GM19238 (cell line): ENCODE measurements at regions not wholly inside any gene's neighbourhood (a gene's known extent, or its start where the extent isn't known, plus 50 kb on each side); places are given as distances from the start of the nearest gene placed in this dataset.
"Not testable (repeated sequence)": the region's sequence is repeated elsewhere in the genome, so short reads cannot be mapped to it uniquely, and the experiment has no call there.

Experiments
- DNase-seq: peaks from one replicate; pipeline ENCODE4 v3.0.0; 2011; ENCODE audit warnings: low spot score; ENCODE audit not compliant: insufficient read length

DNA sequence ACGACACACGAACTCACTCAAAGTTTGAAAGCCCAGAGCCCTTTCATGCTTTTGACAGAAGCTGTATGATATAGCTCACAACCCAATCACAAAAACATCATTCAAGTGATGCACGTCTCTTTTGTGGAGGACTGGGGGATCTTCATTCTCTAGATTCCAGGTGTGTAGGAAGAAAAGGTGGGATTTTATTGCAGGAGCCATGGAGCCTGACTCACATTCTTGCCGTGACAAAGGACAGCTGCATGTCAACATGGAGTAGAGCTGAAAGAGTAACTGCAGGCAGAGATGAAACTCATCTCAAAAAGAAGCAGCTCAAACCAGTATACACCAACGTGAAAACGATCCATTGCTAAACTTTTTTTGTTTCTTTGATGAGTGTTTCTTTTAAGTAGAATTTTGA lies 50.9 kb upstream of the PDE1A start:
- no peak for DNase-seq

DNA sequence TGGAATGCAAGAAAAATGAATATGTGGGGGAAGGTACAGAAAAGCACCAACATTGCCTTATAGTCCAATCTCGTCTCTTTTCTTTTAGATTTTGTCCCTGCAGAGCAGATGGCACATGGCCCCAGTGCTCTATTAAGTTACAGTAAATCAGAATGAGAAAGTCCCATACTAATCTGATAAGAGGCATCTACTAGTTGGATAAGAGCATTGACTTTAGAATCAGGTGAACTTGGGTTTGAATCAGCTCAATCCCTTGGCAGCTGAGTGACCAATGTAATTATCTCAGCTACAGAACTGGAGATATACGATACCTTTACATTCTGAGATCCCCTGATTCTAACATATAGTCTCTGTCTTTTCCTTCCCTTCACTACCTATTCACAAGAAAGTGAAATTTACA lies 54.8 kb upstream of the PDE1A start:
- no peak for DNase-seq

DNA sequence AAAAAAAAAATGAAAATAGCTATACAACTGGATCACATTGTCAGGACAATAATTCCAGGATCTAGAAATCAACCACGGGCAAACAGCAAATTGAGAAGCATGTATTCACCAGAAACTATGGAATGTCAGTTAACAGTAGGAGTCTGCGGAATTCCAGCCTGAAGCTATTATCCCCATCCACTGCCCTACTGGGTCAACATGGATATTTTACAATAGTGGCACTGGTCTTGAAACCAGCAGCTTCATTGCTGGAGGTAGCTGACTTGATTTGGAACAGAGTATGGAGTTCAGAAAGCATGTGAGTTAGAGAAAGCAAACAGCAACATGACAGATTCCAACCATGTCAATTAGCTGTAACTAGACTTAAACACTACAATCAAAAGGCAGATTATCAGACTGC lies 55.7 kb upstream of the PDE1A start:
- DNase-seq: no peak

DNA sequence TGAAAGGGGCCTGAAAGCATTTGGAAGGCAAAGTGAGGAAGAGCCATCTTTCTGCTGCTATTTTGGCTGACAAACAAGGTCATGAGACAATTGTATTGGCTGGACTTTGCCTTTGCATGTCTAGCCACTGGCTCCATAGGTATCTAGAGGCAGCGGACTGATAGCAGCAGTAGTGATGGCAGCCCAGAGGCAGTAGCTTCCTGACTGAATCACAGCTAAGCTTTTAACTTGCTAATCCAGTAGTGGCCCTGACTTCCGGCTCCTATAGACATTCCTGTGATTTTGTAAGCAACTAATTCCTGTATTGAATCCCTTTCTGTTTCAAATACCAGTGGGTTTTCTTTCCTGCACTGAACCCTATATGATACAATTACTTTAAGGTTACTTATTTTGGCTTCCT lies 69.8 kb upstream of the PDE1A start:
- DNase-seq: no peak

DNA sequence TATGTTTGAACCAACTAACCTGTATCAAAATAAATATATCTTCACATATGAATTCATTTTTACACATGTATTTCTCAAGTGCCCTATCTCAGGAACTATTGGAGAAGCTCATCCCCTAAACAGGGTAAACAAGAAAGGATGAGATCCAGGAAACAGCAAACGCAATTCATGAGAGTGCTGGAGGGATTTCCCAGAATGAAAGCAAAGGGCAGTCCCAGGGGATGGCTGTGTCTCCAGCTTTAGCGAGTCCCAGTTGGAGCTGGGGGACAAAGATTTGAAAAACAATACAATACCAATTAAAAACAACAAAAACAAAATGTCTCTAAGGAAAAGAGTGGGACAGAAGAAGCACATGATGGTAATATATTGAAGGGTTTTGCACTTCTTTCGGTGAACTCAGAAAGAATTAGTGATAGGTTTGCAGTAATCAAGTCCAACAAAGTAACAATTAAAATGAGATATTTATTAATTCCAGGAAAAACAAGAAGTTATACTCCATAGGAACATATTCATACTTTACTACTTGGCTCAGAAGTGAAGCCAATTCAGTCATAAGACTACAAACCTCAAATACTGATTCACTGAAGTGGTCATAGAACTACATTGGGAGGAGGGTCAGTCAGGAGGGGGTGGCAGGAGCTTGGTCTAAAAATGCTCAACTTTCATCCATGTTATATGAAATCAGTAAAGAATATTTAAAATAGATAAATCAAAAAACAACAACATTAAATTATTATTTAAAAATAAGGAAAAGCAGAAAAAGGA lies 73.1 kb upstream of the PDE1A start:
- DNase-seq: no peak

DNA sequence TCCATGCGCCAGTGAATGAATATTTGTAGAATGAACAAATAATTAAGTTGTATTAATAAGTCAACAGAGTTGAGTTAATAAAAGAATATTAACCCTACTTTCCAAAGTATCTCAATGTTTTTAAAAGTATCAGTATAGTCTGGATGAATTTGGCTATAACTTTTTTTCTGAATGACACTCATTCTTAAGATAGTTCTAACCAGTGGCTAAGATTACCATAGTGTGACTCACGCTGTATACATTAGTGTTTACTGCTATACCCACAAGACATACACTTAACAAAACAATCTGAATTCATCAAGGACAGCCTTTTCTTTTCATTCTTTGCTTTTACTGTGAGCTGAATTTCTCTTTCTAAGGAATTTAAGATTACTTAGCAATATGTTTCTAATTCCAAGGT lies 77.0 kb upstream of the PDE1A start:
- no peak for DNase-seq

DNA sequence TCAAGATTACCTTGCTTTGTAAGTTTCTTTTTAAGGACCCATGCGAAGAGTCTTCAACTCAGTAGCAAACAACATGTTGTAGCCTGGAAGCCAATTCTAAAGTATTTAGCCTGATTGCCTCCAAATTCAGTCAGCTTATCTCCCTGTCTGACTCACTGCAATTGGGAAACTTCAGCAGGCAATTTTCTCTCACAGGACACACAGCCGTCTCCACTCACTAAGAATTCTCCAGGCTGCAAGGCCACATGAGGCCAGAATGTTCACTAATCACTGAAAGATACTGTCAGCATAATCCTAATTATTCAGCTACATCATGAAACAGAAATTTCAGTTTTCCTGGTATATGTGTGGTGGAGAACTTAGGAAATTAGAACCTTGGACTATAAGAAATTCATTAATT lies 78.1 kb upstream of the PDE1A start:
- DNase-seq: no peak

DNA sequence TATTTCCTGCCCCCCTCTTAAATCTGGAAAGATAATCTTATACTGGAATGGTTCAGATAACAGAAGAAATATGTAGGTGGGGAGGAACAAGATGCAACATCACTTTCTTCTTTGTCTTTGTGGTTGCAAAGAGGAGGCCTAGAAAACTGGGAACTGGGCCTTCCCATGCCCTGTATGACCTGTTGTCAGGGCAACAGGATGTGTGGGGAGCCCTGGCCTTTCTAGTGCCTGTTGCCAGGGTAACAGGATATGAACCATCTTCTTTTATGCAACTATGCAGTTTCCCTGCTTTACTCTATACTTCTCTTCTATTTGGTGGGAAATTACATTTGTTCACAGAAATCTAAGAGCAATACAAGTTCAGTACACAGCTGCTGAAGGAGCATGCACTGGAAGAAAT lies 79.8 kb upstream of the PDE1A start:
- no peak for DNase-seq

DNA sequence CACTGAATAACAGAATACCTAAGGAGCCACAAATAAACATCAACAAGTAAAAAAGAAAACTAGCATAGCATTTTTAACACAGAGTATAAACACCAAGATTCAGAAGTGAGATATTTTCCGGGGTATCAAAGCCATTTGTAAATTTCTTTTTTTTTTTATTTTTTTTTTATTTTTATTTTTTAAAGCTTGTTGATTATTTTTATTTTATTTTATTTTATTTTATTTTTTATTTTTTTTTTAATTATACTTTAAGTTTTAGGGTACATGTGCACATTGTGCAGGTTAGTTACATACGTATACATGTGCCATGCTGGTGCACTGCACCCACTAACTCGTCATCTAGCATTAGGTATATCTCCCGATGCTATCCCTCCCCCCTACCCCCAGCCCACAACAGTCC lies 81.7 kb upstream of the PDE1A start:
- DNase-seq: not testable (repeated sequence)

DNA sequence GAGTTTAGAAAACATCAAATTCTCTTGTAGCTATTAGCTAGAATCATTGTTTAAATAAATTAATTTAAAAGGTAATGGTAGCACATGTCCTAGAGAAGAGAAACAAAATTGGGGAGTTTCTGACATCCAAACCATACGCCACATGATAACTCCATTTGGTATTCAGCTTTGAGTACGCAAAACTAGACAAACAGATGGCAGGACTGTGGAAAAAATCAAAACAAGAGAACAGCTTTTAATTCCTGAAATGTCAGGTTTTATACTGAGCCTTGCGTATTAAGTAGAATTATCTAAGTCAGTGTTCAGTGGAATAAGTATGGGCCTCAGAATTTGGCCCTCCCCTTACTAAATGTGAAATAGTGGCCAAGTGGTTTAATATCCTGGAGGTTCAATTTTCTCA lies 82.4 kb upstream of the PDE1A start:
- no peak for DNase-seq

DNA sequence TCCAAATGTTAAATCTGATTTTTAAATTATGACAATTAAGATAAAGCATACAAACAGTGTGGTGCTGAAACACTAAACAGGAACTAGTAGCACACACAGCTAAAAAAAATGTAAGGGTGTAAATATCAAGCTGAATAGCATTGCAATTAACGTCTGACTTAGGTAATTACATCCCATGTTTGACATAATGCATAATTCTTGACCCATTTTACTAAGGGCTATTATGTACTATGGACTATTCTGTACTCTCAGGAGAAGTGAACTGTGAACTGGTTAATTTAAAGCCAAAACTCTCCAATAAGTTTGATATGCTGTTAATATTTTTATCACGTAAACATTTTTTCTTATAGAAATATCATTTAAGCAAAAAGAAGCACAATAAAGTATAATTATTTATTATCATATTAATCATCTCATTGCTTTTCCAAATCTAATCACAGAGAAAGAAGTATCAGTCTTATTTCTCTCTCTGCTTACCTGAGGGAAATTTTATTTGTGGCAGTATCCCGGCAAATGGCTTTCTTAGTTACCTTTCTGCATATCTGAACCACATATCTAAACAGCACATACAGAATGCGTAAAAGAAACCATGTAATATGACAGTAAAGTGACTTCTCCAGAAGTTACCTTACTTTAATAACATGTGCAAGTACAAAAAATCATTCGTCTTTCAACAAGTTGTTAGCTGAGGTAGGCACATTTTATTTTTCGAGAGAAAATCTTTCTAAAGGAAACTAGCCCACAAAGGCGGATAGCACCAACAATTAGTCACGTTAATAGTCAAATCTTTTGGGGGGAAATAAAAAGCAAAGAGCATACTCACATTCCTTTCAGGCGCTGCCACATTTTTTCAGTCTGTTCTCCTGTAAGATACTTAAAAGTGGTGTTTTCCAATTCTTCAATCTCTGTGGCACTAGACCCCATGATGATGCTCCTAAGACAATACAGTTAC lies 94.9 kb upstream of the PDE1A start:
- DNase-seq: no peak

DNA sequence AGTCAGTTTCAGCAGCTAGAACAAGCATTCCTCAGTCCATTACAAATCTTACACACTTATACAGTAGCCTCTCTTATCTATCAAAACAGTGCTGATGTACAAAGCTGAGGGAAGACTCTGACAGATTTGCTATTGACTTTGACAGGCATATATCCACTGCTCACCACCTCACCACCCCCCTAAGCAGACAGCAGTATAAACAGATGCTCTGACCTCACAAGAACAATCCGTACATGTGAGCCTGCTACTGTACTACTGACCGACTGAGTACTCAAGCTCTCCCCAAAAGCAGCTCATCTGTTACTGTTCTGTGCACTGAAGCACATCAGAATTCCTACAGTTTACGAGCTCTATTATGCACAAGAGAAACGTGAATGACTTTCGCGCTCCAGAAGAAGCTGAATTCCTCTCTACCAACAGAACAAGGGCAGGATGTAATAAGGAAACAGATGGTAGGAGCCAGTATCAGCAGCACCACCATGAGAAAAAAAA lies 95.6 kb upstream of the PDE1A start:
- no peak for DNase-seq

DNA sequence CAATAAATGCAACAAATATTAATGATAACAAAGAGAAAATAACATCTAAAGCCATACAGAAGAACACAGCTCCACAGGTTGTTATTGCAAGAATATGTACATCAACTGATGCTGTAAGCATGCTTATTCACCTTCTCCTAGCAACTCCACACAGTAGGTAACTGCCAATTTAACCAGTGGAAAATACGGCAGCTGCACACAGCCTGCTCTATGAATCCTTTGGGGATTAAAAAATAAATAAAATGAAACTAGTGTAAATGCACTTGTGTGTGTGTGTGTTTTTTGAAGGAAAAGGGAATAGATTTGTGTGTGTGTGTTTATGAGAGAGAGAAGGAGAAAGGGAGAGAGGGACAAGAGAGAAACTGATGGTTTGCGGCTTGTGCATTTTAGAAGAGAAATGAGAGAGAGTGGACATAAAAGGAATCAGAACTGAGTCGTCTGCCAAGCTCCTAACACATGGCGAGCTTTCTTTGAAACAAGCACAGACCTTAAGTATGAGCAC lies 96.2 kb upstream of the PDE1A start:
- no peak for DNase-seq

DNA sequence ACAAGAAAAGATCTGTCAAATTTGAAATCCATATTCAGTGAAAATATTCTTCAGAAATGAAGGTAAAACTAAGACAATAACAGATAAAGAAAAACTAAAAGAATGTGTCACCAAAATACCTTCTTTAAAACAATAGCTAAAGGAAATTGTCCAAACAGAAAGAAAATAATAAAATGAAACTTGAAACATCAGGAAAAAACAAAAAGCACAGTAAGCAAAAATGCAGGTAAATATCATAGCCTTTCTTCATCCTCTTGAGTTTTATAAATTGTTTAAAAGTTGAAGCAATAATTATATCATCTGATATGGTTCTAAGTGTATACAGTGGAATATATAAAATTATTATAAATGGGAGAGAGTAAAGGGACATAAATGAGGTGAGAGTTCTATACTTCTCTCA lies 103.8 kb upstream of the PDE1A start:
- no peak for DNase-seq

DNA sequence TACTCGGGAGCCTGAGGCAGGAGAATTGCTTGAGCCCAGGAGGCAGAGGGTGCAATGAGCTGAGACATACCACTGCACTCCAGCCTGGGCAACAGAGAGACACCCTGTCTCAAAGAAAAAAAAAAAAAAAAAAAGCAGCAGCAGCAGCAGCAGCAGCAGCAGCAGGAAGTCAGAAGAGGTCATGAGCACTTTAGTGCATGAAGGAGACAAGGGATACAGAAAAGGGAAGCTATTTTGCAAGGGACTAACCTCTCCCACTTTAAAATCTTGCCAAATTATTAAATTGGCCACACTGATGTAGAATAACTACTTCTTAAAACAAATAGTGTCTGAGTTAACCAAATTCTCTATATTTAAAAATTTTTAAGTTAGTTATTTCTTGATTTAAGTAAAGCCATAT lies 113.4 kb upstream of the PDE1A start:
- no peak for DNase-seq

DNA sequence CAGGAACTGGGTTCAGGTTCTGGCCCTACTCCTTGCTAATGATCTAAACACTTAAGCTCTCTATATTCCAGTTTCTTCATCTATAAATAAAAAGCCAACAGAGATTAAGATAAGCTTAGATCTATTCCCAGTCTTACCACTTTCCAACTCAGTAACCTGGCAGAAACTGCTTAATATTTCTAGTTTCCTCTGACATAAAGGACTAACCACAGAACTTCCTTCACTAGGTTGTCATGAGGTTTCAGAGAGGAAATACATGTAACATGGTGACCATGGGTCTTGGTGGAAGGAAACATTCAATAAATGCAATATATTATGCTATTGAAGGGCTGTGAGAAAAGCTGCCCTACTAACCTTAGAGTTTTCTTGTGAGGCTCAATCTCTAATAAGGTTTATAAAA lies 114.4 kb upstream of the PDE1A start:
- no peak for DNase-seq

DNA sequence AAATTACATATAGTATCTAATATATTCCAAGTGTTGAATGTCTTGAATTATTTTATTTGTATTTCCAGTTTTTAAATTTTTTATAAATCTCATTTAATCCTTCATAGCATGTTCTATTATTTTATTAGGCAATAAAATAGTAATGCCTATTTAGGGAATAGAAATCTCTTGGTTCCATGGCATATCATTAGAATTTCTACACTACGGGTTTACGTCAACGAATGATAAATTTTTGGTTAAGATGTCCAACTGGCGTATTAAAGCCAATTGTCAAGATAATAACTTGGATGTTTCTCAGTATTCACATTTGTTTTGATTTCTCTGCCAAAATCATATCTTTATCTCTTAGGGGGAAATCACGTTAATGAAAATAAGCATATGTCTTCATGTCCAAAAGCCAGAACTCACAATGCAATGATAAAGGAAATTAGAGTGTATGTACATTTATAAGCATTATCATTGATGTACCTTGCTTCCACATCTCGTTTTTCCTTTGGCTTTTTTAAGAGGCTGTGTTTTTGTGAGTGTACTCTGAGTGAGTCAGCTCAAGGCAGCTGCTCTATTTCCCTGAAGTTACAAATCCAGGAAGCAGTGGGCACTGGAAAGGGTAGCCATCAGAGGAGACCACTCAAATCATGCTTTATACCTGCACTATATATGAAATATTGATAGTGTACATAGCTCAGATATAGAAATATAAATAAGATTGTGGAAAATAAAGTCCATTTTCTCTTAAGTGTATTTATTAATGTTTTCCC lies 115.8 kb upstream of the PDE1A start:
- DNase-seq: no peak

DNA sequence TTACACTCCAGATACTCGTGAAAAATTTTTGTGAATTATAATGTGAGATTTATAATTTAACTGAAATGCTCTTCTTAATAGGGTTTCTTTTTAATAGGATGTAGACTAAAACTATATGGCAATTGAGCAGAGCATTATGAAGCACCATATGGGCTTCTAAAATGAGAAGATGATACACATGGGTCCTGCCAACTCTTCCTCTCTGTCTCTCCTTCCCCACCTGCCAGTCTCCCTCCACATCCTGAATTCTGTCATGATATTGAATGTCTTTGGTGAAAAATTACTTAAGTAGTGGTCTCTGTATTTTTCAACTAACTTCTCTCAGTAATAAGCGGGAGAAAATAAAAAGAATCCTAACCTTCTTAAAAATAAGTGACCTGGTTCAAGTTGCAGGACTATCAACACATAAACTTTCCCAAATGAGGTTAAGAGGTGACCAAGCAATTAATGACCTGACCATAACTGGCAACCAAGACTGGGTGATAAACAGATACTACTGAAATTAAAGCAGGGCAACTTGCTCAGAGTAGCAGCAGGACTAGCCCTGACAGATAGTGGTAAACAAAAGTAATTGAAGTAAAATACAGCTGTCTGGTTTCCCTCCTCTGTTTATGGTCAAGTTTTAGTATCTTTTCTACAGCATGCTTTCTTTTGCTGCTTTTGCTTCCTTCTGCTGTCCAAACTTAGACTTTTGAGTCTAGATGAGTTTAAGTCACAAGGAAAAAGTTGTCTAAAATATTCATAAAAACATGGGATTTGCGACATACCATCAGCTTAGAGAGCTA lies 117.1 kb upstream of the PDE1A start:
- DNase-seq: no peak

DNA sequence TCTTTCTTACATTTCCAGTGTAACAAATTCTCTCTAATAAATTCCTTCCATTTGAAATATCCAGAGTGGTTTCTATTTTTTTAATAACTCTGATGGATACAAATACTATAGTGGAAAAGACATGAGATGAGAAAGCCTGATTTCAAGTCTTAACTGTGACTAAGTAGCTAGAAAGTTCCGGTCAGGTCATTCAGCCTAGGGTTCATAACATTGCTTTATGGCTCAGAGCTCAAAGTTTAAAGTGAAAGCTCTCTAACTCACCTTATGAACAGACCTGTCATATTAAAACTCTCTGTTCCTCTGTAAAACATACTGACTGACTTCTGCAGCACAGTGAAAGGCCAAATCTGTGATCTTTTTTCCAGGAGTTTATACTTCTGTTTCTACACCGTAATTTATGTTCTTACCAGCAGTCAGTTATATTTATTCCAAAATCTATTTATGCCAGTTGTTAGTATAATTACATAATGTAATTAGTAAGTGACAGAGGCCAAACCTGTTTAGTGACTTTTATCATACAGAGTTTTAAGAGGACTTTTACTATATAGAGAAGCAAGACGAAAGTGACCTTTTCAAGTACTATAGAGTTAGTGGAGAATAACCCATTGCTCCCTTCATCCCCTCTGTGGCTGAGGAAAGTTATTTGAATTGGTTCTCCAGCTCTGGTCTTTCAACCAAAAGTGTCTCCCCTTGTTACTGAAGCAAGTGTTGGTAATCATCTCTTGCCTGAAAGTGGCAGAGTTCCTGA lies 118.8 kb upstream of the PDE1A start:
- no peak for DNase-seq
